ENCODE measurements at regions not wholly inside any gene's neighbourhood (a gene's known extent, or its start where the extent isn't known, plus 50 kb on each side); places are given as distances from the start of the nearest gene placed in this dataset.
"Not testable (repeated sequence)": the region's sequence is repeated elsewhere in the genome, so short reads cannot be mapped to it uniquely, and the experiment has no call there.

GRCh38 chr3:25904206-25904605 is 114.3 kb downstream of the OXSM start:
- H3K4me1 Mint-ChIP-seq (ENCODE audit: low read depth) = peaks cover 14% of the 10 kb centered on the region
- H3K9me3 Mint-ChIP-seq = no peaks in the 10 kb centered on the region
- DNase-seq (no peak), ATAC-seq (no peak)
- H3K36me3 Mint-ChIP-seq (ENCODE audit: insufficient read depth) = no peaks in the 10 kb centered on the region
- no peaks in the 10 kb centered on the region for H3K27me3 Mint-ChIP-seq (ENCODE audit: low read depth)
- H3K4me3 Mint-ChIP-seq = no peak overlapping the region

GRCh38 chr3:25906132-25906906 is 116.4 kb downstream of the OXSM start:
- no peaks in the 10 kb centered on the region for H3K9me3 Mint-ChIP-seq
- DNase-seq (no peak), ATAC-seq (no peak)
- peaks cover 19% of the 10 kb centered on the region for H3K4me1 Mint-ChIP-seq (ENCODE audit: low read depth)
- H3K4me3 Mint-ChIP-seq = no peak overlapping the region
- H3K27me3 Mint-ChIP-seq (ENCODE audit: low read depth) = no peaks in the 10 kb centered on the region
- no peaks in the 10 kb centered on the region for H3K36me3 Mint-ChIP-seq (ENCODE audit: insufficient read depth)

GRCh38 chr3:25907081-25907480 is 117.2 kb downstream of the OXSM start:
- peaks cover 19% of the 10 kb centered on the region for H3K4me1 Mint-ChIP-seq (ENCODE audit: low read depth)
- no peak for DNase-seq
- ATAC-seq = no peak
- no peaks in the 10 kb centered on the region for H3K27me3 Mint-ChIP-seq (ENCODE audit: low read depth)
- H3K9me3 Mint-ChIP-seq = no peaks in the 10 kb centered on the region
- H3K4me3 Mint-ChIP-seq = no peak overlapping the region
- H3K36me3 Mint-ChIP-seq (ENCODE audit: insufficient read depth) = no peaks in the 10 kb centered on the region

GRCh38 chr3:25910105-25910504 is 120.2 kb downstream of the OXSM start:
- H3K4me3 Mint-ChIP-seq = no peak overlapping the region
- DNase-seq = no peak

GRCh38 chr3:25910997-25911396 is 121.1 kb downstream of the OXSM start:
- no peak for ATAC-seq

More at GRCh38 chr3:25910105-25910504, 120.2 kb downstream of the OXSM start:
- Mint-ChIP-seq H3K9me3 (no peaks in the 10 kb centered on the region), H3K36me3 (ENCODE audit: insufficient read depth) (no peaks in the 10 kb centered on the region), H3K4me1 (ENCODE audit: low read depth) (peaks cover 14% of the 10 kb centered on the region), H3K27me3 (ENCODE audit: low read depth) (no peaks in the 10 kb centered on the region)
- ATAC-seq = no peak

GRCh38 chr3:25911525-25912295 is 121.8 kb downstream of the OXSM start:
- H3K4me1 Mint-ChIP-seq (ENCODE audit: low read depth) = peaks cover 14% of the 10 kb centered on the region
- H3K27me3 Mint-ChIP-seq (ENCODE audit: low read depth) = no peaks in the 10 kb centered on the region
- H3K4me3 Mint-ChIP-seq = no peak overlapping the region
- H3K9me3 Mint-ChIP-seq = no peaks in the 10 kb centered on the region
- ATAC-seq (no peak), DNase-seq (no peak)
- no peaks in the 10 kb centered on the region for H3K36me3 Mint-ChIP-seq (ENCODE audit: insufficient read depth)

More at GRCh38 chr3:25910997-25911396, 121.1 kb downstream of the OXSM start:
- H3K36me3 Mint-ChIP-seq (ENCODE audit: insufficient read depth) = no peaks in the 10 kb centered on the region
- no peaks in the 10 kb centered on the region for H3K27me3 Mint-ChIP-seq (ENCODE audit: low read depth)
- H3K9me3 Mint-ChIP-seq = no peaks in the 10 kb centered on the region
- H3K4me3 Mint-ChIP-seq = no peak overlapping the region
- H3K4me1 Mint-ChIP-seq (ENCODE audit: low read depth) = peaks cover 14% of the 10 kb centered on the region
- peak; percentile 16 for DNase-seq

GRCh38 chr3:25913179-25913578 is 123.3 kb downstream of the OXSM start:
- DNase-seq = no peak
- no peaks in the 10 kb centered on the region for H3K36me3 Mint-ChIP-seq (ENCODE audit: insufficient read depth)
- peaks cover 14% of the 10 kb centered on the region for H3K4me1 Mint-ChIP-seq (ENCODE audit: low read depth)
- no peak overlapping the region for H3K4me3 Mint-ChIP-seq
- no peaks in the 10 kb centered on the region for H3K27me3 Mint-ChIP-seq (ENCODE audit: low read depth)
- ATAC-seq = no peak
- H3K9me3 Mint-ChIP-seq = no peaks in the 10 kb centered on the region

GRCh38 chr3:25915673-25916072 is 125.8 kb downstream of the OXSM start:
- peaks cover 12% of the 10 kb centered on the region for H3K4me1 Mint-ChIP-seq (ENCODE audit: low read depth)
- H3K36me3 Mint-ChIP-seq (ENCODE audit: insufficient read depth) = no peaks in the 10 kb centered on the region
- H3K27me3 Mint-ChIP-seq (ENCODE audit: low read depth) = peaks cover 10% of the 10 kb centered on the region
- H3K4me3 Mint-ChIP-seq = no peak overlapping the region
- no peaks in the 10 kb centered on the region for H3K9me3 Mint-ChIP-seq
- ATAC-seq (no peak), DNase-seq (no peak)

- Mint-ChIP-seq H3K4me1 (ENCODE audit: low read depth) (peaks cover 9% of the 10 kb centered on the region), H3K4me3 (no peak overlapping the region), H3K9me3 (no peaks in the 10 kb centered on the region), H3K27me3 (ENCODE audit: low read depth) (peaks cover 13% of the 10 kb centered on the region), H3K36me3 (ENCODE audit: insufficient read depth) (no peaks in the 10 kb centered on the region)
- DNase-seq = no peak
- no peak for ATAC-seq
Observed at GRCh38 chr3:25916321-25916720, 126.4 kb downstream of the OXSM start.

GRCh38 chr3:25931967-25932366 is 142.1 kb downstream of the OXSM start:
- H3K9me3 Mint-ChIP-seq = peaks cover 24% of the 10 kb centered on the region
- not testable (repeated sequence) for H3K4me1 Mint-ChIP-seq (ENCODE audit: low read depth); H3K4me3 Mint-ChIP-seq; ATAC-seq; H3K36me3 Mint-ChIP-seq (ENCODE audit: insufficient read depth); H3K27me3 Mint-ChIP-seq (ENCODE audit: low read depth); DNase-seq

- no peak for DNase-seq
- Mint-ChIP-seq H3K27me3 (ENCODE audit: low read depth) (no peaks in the 10 kb centered on the region), H3K4me3 (no peak overlapping the region), H3K9me3 (peaks cover 8% of the 10 kb centered on the region), H3K4me1 (ENCODE audit: low read depth) (no peaks in the 10 kb centered on the region), H3K36me3 (ENCODE audit: insufficient read depth) (peaks cover 2% of the 10 kb centered on the region)
- ATAC-seq = no peak
Observed at GRCh38 chr3:25938566-25939325, 148.9 kb downstream of the OXSM start.

GRCh38 chr3:25940935-25941334 is 151.0 kb downstream of the OXSM start:
- Mint-ChIP-seq H3K4me1 (ENCODE audit: low read depth) (no peaks in the 10 kb centered on the region), H3K4me3 (no peak overlapping the region), H3K27me3 (ENCODE audit: low read depth) (no peaks in the 10 kb centered on the region), H3K9me3 (no peaks in the 10 kb centered on the region), H3K36me3 (ENCODE audit: insufficient read depth) (no peaks in the 10 kb centered on the region)
- ATAC-seq (no peak), DNase-seq (no peak)

GRCh38 chr3:25944329-25944728 is 154.4 kb downstream of the OXSM start:
- DNase-seq = no peak
- Mint-ChIP-seq H3K36me3 (ENCODE audit: insufficient read depth) (no peaks in the 10 kb centered on the region), H3K4me1 (ENCODE audit: low read depth) (no peaks in the 10 kb centered on the region), H3K4me3 (no peak overlapping the region), H3K27me3 (ENCODE audit: low read depth) (no peaks in the 10 kb centered on the region), H3K9me3 (no peaks in the 10 kb centered on the region)
- no peak for ATAC-seq

- no peak for DNase-seq
- no peak overlapping the region for H3K4me3 Mint-ChIP-seq
- no peaks in the 10 kb centered on the region for H3K36me3 Mint-ChIP-seq (ENCODE audit: insufficient read depth)
- H3K9me3 Mint-ChIP-seq = no peaks in the 10 kb centered on the region
- H3K27me3 Mint-ChIP-seq (ENCODE audit: low read depth) = no peaks in the 10 kb centered on the region
- no peaks in the 10 kb centered on the region for H3K4me1 Mint-ChIP-seq (ENCODE audit: low read depth)
- no peak for ATAC-seq
Observed at GRCh38 chr3:25945366-25945765, 155.5 kb downstream of the OXSM start.

Measured in activated T-cell treated with anti-CD3 and anti-CD28 coated beads, Interleukin-2, amount 50 U/mL, for 4 hours (primary cell).